PC-3 (cell line): ENCODE measurements at regions not wholly inside any gene's neighbourhood (a gene's known extent, or its start where the extent isn't known, plus 50 kb on each side); places are given as distances from the start of the nearest gene placed in this dataset.

Experiments used
- CTCF ChIP-seq: fragments of 300-600 bp; sonication (generic); conservative IDR thresholded peaks from 2 replicates; pipeline ENCODE4 v1.5.1; 2017; ENCODE audit warnings: antibody characterized with exemption, low read depth, mild to moderate bottlenecking, low read length
- EZH2 ChIP-seq: fragments of 300-600 bp; sonication (generic); IDR thresholded peaks from one replicate; pipeline ENCODE4 v1.6.1; 2017; ENCODE audit warnings: antibody characterized with exemption, mild to moderate bottlenecking, low read length; ENCODE audit not compliant: unreplicated experiment

- TF ChIP-seq CTCF (no peak), EZH2 (no peak)
These were observed 1046.0 kb upstream of the NR2F2 start for GRCh38 chr15:95284492-95284891.
